Heart left ventricle (tissue), 13 donors: ENCODE measurements at regions not wholly inside any gene's neighbourhood (a gene's known extent, or its start where the extent isn't known, plus 50 kb on each side); places are given as distances from the start of the nearest gene placed in this dataset.

Experiments
- CTCF ChIP-seq, 12 donors: fragments of 200-600 bp; sonication (generic) in 4 of 12; IDR thresholded peaks; one replicate each; pipeline versions ENCODE4 v1.5.0 to v1.8.0; 2018 to 2022; ENCODE audit warnings: antibody characterized with exemption in 12 of 12, mild to moderate bottlenecking in 5 of 12
- POLR2A ChIP-seq, 2 donors: fragments of 450-650 bp; IDR thresholded peaks; one replicate each; pipeline ENCODE4 v1.6.1; 2017; ENCODE audit warnings: antibody characterized with exemption in 2 of 2, mild to moderate bottlenecking in 2 of 2, moderate library complexity in 2 of 2
- donor health status: ischemic (EF 13 %, LVEDD 7.1; RV severe dilation, severe dysfunction).
- donor health status: DM: no; HTN: yes; CAD: no.
- donor health status: DM: no; HTN: no; CAD: no.
- donor health status: ischemic (EF 25% LVEDD 6.9; RV normal size, moderate dysfunction).
- donor health status: ischemic (EF 25% LVEDD 5.7; RV mildly dilated, moderate dysfunction).
- donor health status: ischemic (EF 35%, LVEDD 5.7; RV mildly dilated, moderate dysfunction).
- donor health status: nonischemic (EF 11% LVEDD 7.7; RV severe dilation, severe dysfunction).
- donor health status: DM: yes; HTN: yes; CAD: no.
- donor health status: PGD.
- donor health status: ischemic (EF 29% LVEDD 5.4; RV normal size, mild dysfunction).
- donor health status: nonischemic (EF 23%, LVEDD 6.1; RV moderate dilation, normal function).

- TF ChIP-seq CTCF (IDR thresholded peaks at IDR 0.05) (no peak), POLR2A (IDR thresholded peaks at IDR 0.05) (no peak)
Measured at GRCh38 chr11:32002311-32002710, 88.6 kb upstream of the RCN1 start.
